ENCODE measurements at regions not wholly inside any gene's neighbourhood (a gene's known extent, or its start where the extent isn't known, plus 50 kb on each side); places are given as distances from the start of the nearest gene placed in this dataset.

- TF ChIP-seq, protein P1, sequence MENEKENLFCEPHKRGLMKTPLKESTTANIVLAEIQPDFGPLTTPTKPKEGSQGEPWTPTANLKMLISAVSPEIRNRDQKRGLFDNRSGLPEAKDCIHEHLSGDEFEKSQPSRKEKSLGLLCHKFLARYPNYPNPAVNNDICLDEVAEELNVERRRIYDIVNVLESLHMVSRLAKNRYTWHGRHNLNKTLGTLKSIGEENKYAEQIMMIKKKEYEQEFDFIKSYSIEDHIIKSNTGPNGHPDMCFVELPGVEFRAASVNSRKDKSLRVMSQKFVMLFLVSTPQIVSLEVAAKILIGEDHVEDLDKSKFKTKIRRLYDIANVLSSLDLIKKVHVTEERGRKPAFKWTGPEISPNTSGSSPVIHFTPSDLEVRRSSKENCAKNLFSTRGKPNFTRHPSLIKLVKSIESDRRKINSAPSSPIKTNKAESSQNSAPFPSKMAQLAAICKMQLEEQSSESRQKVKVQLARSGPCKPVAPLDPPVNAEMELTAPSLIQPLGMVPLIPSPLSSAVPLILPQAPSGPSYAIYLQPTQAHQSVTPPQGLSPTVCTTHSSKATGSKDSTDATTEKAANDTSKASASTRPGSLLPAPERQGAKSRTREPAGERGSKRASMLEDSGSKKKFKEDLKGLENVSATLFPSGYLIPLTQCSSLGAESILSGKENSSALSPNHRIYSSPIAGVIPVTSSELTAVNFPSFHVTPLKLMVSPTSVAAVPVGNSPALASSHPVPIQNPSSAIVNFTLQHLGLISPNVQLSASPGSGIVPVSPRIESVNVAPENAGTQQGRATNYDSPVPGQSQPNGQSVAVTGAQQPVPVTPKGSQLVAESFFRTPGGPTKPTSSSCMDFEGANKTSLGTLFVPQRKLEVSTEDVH (IDR thresholded peaks at IDR 0.05; ENCODE audit: low read depth, partially characterized antibody), result no peak
- TF ChIP-seq CHD4 (IDR thresholded peaks at IDR 0.05), result no peak
- no peak for TF ChIP-seq STAT1 (conservative IDR thresholded peaks at IDR 0.05)
- no peak for TF ChIP-seq CEBPZ (IDR thresholded peaks at IDR 0.05; ENCODE audit: low read depth, low read length)
- no peak for TF ChIP-seq MXI1 (IDR thresholded peaks at IDR 0.05; ENCODE audit: low read depth, low read length)
- TF ChIP-seq ZNF274 (IDR thresholded peaks at IDR 0.05; ENCODE audit: insufficient read depth, insufficient read length), result no peak
- TF ChIP-seq, protein P2, sequence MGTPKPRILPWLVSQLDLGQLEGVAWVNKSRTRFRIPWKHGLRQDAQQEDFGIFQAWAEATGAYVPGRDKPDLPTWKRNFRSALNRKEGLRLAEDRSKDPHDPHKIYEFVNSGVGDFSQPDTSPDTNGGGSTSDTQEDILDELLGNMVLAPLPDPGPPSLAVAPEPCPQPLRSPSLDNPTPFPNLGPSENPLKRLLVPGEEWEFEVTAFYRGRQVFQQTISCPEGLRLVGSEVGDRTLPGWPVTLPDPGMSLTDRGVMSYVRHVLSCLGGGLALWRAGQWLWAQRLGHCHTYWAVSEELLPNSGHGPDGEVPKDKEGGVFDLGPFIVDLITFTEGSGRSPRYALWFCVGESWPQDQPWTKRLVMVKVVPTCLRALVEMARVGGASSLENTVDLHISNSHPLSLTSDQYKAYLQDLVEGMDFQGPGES (IDR thresholded peaks at IDR 0.05), result no peak
- TF ChIP-seq ESRRA (IDR thresholded peaks at IDR 0.05; ENCODE audit: low read length), result no peak
- no peak for TF ChIP-seq TCF3 (IDR thresholded peaks at IDR 0.05; ENCODE audit: borderline replicate concordance, insufficient read depth, low read depth, low read length)
- TF ChIP-seq PRDM15 (CRISPR knock-in tag; IDR thresholded peaks at IDR 0.05), result no peak
- TF ChIP-seq NRF1 (conservative IDR thresholded peaks at IDR 0.05; ENCODE audit: low read depth, low read length), result no peak
- TF ChIP-seq KDM1A (IDR thresholded peaks at IDR 0.05; ENCODE audit: borderline replicate concordance), result no peak
- TF ChIP-seq ZNF384 (IDR thresholded peaks at IDR 0.05; ENCODE audit: borderline replicate concordance, low read depth, low read length), result no peak
- no peak for TF ChIP-seq FOXM1 (IDR thresholded peaks at IDR 0.05; ENCODE audit: low read depth, low read length)
- TF ChIP-seq SIN3A (IDR thresholded peaks at IDR 0.05; ENCODE audit: low read depth, low read length), result no peak
- TF ChIP-seq, protein P3, sequence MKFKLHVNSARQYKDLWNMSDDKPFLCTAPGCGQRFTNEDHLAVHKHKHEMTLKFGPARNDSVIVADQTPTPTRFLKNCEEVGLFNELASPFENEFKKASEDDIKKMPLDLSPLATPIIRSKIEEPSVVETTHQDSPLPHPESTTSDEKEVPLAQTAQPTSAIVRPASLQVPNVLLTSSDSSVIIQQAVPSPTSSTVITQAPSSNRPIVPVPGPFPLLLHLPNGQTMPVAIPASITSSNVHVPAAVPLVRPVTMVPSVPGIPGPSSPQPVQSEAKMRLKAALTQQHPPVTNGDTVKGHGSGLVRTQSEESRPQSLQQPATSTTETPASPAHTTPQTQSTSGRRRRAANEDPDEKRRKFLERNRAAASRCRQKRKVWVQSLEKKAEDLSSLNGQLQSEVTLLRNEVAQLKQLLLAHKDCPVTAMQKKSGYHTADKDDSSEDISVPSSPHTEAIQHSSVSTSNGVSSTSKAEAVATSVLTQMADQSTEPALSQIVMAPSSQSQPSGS (IDR thresholded peaks at IDR 0.05; ENCODE audit: low read length), result no peak
- no peak for TF ChIP-seq PAX8 (IDR thresholded peaks at IDR 0.05)
These were observed 110.1 kb upstream of the LPAR1 start (continued) for GRCh38 chr9:111148052-111149017.

Measured in GM12878 (cell line).